Body of pancreas (tissue), 4 donors: ENCODE measurements at regions not wholly inside any gene's neighbourhood (a gene's known extent, or its start where the extent isn't known, plus 50 kb on each side); places are given as distances from the start of the nearest gene placed in this dataset.
A peak's percentile ranks its signal among the peaks of the same experiment; 100 is the strongest.

Experiments used
- ATAC-seq: fragments of 150-250 bp; one replicate; pipeline ENCODE4 v1.9.1; 2016
- DNase-seq, 4 donors: peaks; one replicate each; pipeline ENCODE4 v3.0.0-alpha.2; 2019
- H3K27ac ChIP-seq, 4 donors: fragments of 200-600 bp; sonication (generic); 1 replicate in 3 of 4; 2 replicates in 1 of 4; pipeline versions ENCODE4 v1.5.1 to v1.6.1; 2016 to 2019; ENCODE audit warnings: mild to moderate bottlenecking in 1 of 4, mixed read lengths in 1 of 4, moderate library complexity in 1 of 4
- H3K27me3 ChIP-seq, 2 donors: fragments of 200-600 bp; sonication (generic); one replicate each; pipeline ENCODE4 v1.6.0; 2016; ENCODE audit warnings: mild to moderate bottlenecking in 1 of 2
- H3K36me3 ChIP-seq, 2 donors: fragments of 200-600 bp; sonication (generic); replicated peaks in 1 of 2; 2 replicates each; pipeline ENCODE4 v1.5.1; 2016; ENCODE audit warnings: low read depth in 2 of 2; ENCODE audit not compliant: insufficient read depth in 1 of 2
- H3K4me1 ChIP-seq: fragments of 200-600 bp; sonication (generic); one replicate; pipeline ENCODE4 v1.6.0; 2016
- H3K4me3 ChIP-seq, 2 donors: fragments of 200-600 bp; sonication (generic); 1 replicate in 1 of 2; 2 replicates in 1 of 2; pipeline ENCODE4 v1.5.1; 2016 to 2019
- H3K9me3 ChIP-seq, 3 donors: fragments of 200-600 bp; sonication (generic); 1 replicate in 2 of 3; 2 replicates in 1 of 3; pipeline ENCODE4 v1.5.1; 2016
- POLR2A ChIP-seq, 3 donors: fragments of 450-650 bp; IDR thresholded peaks; one replicate each; pipeline ENCODE4 v1.6.1; 2016; ENCODE audit warnings: antibody characterized with exemption in 3 of 3, mild to moderate bottlenecking in 2 of 3
- WGBS, 2 donors: methylation state at CpG; one replicate each; pipeline ENCODE4 v1.1.5; 2017; 5-methylcytosine and 5-hydroxymethylcytosine counted together
- intact Hi-C: fragments of 100-400 bp; cut with DNase I; formaldehyde crosslinking; loops from one replicate; pipeline ENCODE4 v1.15.1; 2023
- TF ChIP-seq, protein P1 (sequence below), 7 experiments: fragments of 450-650 bp in 4 of 7; fragments of 200-600 bp in 3 of 7; sonication (generic) in 3 of 7; IDR thresholded peaks; one replicate each; pipeline ENCODE4 v1.5.1; 2016 to 2019; ENCODE audit warnings: antibody characterized with exemption in 7 of 7

DNA sequence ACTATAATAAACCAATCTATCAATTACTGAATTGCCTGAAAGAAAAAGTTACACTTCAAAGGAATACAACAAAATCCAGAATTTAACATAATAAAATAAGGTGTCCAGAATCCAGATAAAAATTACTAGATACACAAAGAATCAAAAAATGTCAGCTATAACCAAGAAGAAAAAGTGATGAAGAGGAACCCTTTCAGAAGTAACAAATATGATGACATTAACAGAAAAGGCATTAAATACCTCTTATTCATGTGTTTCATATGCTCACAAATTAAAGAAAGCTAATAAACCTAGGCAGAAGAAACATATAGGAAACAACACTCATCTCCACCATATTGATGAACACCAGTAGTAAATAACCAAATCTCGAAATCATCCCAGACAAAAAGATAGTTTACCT, 722.8 kb downstream of the ADCYAP1 start:
- intact Hi-C loops: no loop called here
- no peak for TF ChIP-seq POLR2A (IDR thresholded peaks at IDR 0.05)
- TF ChIP-seq, protein P1, sequence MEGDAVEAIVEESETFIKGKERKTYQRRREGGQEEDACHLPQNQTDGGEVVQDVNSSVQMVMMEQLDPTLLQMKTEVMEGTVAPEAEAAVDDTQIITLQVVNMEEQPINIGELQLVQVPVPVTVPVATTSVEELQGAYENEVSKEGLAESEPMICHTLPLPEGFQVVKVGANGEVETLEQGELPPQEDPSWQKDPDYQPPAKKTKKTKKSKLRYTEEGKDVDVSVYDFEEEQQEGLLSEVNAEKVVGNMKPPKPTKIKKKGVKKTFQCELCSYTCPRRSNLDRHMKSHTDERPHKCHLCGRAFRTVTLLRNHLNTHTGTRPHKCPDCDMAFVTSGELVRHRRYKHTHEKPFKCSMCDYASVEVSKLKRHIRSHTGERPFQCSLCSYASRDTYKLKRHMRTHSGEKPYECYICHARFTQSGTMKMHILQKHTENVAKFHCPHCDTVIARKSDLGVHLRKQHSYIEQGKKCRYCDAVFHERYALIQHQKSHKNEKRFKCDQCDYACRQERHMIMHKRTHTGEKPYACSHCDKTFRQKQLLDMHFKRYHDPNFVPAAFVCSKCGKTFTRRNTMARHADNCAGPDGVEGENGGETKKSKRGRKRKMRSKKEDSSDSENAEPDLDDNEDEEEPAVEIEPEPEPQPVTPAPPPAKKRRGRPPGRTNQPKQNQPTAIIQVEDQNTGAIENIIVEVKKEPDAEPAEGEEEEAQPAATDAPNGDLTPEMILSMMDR (IDR thresholded peaks at IDR 0.05): no peak
- H3K27ac ChIP-seq: no peak overlapping the region

DNA sequence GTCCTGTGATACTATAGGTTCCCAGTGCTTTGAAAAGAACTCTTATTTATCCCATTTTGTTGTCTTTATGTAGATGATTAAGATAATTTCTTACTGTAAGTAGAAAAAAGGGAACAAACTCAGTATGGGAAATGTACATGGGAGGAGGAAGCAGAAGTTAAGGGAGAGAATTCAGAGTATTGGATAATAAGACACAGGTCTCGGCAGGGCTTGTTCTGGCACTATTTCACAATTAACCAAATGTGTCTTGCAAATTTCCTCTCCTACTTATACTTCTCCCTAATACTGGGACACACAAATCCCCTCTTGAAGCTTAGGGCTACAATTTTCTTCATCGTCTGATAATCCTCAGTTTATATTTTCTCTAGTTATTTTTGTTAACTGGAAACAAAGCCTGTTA, 744.0 kb downstream of the ADCYAP1 start:
- no peaks in the 10 kb centered on the region for H3K4me1 ChIP-seq
- WGBS, 2 donors: 38 to 39% methylated on average over 2 of the region's 2 CpGs
- H3K27ac ChIP-seq: no peak overlapping the region
- intact Hi-C loops: no loop called here
- no peak for TF ChIP-seq POLR2A (IDR thresholded peaks at IDR 0.05)
- TF ChIP-seq, protein P1 (IDR thresholded peaks at IDR 0.05): no peak
- no peaks in the 10 kb centered on the region for H3K9me3 ChIP-seq
- no peak overlapping the region for H3K4me3 ChIP-seq
- H3K36me3 ChIP-seq: no peaks in the 10 kb centered on the region
- DNase-seq: peak in 1 of 4 donors; percentile 3
- ATAC-seq: no peak
- H3K27me3 ChIP-seq: no peaks in the 10 kb centered on the region

More for the DNA sequence above, 722.8 kb downstream of the ADCYAP1 start:
- H3K9me3 ChIP-seq: no peaks in the 10 kb centered on the region
- no peak overlapping the region for H3K4me3 ChIP-seq
- no peak for ATAC-seq
- no peaks in the 10 kb centered on the region for H3K36me3 ChIP-seq
- no peak for DNase-seq
- H3K27me3 ChIP-seq: no peaks in the 10 kb centered on the region
- 40 to 59% methylated on average over 1 of the region's 1 CpG for WGBS, 2 donors
- no peaks in the 10 kb centered on the region for H3K4me1 ChIP-seq

DNA sequence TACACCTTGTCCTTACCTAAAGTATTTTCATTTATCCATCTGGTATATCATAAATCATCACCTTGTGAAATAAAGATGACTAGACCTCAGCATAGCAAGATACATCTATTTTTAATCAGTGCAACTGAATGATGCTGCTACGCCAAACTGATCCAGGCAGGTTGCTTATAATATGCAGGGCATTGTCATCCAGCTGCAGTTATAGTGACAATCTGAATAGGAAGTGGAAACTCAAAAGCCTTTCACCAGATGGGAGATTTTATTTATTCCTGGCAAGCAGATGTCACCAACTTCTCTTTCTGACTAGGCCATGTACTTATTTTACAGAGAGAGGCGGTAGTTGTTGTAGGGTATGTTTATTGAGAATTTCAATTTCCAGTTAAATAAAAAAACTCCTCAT, 747.3 kb downstream of the ADCYAP1 start:
- Histone ChIP-seq H3K36me3 (no peaks in the 10 kb centered on the region), H3K27ac (no peak overlapping the region), H3K9me3 (no peaks in the 10 kb centered on the region), H3K4me1 (no peaks in the 10 kb centered on the region), H3K4me3 (no peak overlapping the region), H3K27me3 (no peaks in the 10 kb centered on the region)
- ATAC-seq (no peak), DNase-seq (no peak)
- intact Hi-C loops: no loop called here
- TF ChIP-seq, protein P1 (IDR thresholded peaks at IDR 0.05): no peak
- TF ChIP-seq POLR2A (IDR thresholded peaks at IDR 0.05): no peak
- WGBS, 2 donors: 79 to 92% methylated on average over 2 of the region's 2 CpGs

DNA sequence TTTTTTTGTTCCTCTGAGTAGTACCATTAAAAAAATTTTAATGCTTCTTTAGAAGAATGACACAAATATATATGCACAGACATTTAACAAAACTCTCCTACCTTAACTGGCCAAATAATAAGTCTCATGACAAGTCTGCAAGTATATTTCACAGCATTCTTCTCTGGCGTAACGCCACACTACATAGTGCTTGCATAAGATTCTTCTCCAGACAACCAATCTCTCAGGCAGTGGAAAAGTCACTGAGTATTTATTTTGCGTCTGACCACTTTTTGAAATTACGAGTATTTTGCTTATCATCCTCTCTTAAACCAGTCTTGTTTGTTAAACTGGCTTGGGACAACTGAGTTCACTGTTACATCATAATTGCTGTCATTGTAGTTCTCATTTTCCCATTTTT, 749.2 kb downstream of the ADCYAP1 start:
- no peak for ATAC-seq
- 47 to 55% methylated on average over 4 of the region's 4 CpGs for WGBS, 2 donors
- no peak overlapping the region for H3K27ac ChIP-seq
- no peaks in the 10 kb centered on the region for H3K9me3 ChIP-seq
- no peak for DNase-seq
- H3K4me1 ChIP-seq: no peaks in the 10 kb centered on the region
- no peaks in the 10 kb centered on the region for H3K36me3 ChIP-seq
- intact Hi-C loops: no loop called here
- no peaks in the 10 kb centered on the region for H3K27me3 ChIP-seq
- no peak overlapping the region for H3K4me3 ChIP-seq
- TF ChIP-seq, protein P1 (IDR thresholded peaks at IDR 0.05): no peak
- no peak for TF ChIP-seq POLR2A (IDR thresholded peaks at IDR 0.05)

- H3K4me1 ChIP-seq: no peaks in the 10 kb centered on the region
- H3K27ac ChIP-seq: no peak overlapping the region
- no peaks in the 10 kb centered on the region for H3K27me3 ChIP-seq
- DNase-seq (no peak), ATAC-seq (no peak)
- no peaks in the 10 kb centered on the region for H3K36me3 ChIP-seq
- no peak for TF ChIP-seq POLR2A (IDR thresholded peaks at IDR 0.05)
- TF ChIP-seq, protein P1 (IDR thresholded peaks at IDR 0.05): no peak
- H3K9me3 ChIP-seq: no peaks in the 10 kb centered on the region
- 85 to 94% methylated on average over 1 of the region's 1 CpG for WGBS, 2 donors
- intact Hi-C loops: no loop called here
- no peak overlapping the region for H3K4me3 ChIP-seq
Measured at GRCh38 chr18:1657876-1658275, 753.2 kb downstream of the ADCYAP1 start.
